ENCODE measurements at regions not wholly inside any gene's neighbourhood (a gene's known extent, or its start where the extent isn't known, plus 50 kb on each side); places are given as distances from the start of the nearest gene placed in this dataset.

DNA sequence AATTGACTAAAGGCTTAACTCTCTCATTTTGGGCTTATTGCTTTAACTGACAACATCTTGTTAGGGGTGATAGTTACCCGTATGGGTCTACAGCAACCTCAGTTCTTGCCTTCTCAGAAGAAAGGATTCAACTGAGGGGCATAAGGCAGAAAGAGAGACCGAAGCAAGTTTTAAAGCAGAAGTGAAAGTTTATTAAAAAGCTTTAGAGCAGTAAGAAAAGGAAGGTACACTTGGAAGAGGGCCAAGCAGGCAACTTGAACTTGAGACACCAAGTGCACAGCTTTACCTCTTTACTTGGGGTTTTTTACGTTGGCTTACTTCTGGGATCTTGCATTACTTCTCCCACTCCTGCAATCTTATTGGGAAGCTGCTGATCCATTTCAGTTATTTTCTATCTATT, 246.9 kb upstream of the PRR20A start:
- TF ChIP-seq POLR2A (IDR thresholded peaks at IDR 0.05; ENCODE audit: low read depth, low read length): no peak
- TF ChIP-seq POLR2AphosphoS5 (IDR thresholded peaks at IDR 0.05; ENCODE audit: low read depth, low read length): no peak
- TF ChIP-seq TAF1 (IDR thresholded peaks at IDR 0.05; ENCODE audit: low read depth, low read length): no peak
- peak; percentile 62; the same call in 1 of the 2 replicates for TF ChIP-seq SPI1 (IDR thresholded peaks at IDR 0.05; ENCODE audit: low read depth, low read length)
